PC-3 (cell line): ENCODE measurements at regions not wholly inside any gene's neighbourhood (a gene's known extent, or its start where the extent isn't known, plus 50 kb on each side); places are given as distances from the start of the nearest gene placed in this dataset.

Source experiments
- CTCF ChIP-seq: fragments of 300-600 bp; sonication (generic); conservative IDR thresholded peaks from 2 replicates; pipeline ENCODE4 v1.5.1; 2017; ENCODE audit warnings: antibody characterized with exemption, low read depth, mild to moderate bottlenecking, low read length
- EZH2 ChIP-seq: fragments of 300-600 bp; sonication (generic); IDR thresholded peaks from one replicate; pipeline ENCODE4 v1.6.1; 2017; ENCODE audit warnings: antibody characterized with exemption, mild to moderate bottlenecking, low read length; ENCODE audit not compliant: unreplicated experiment
- EZH2phosphoT487 ChIP-seq: fragments of 300-600 bp; sonication (generic); IDR thresholded peaks from 2 replicates; pipeline ENCODE4 v1.6.1; 2018; ENCODE audit warnings: mild to moderate bottlenecking, antibody characterized with exemption, low read length, borderline replicate concordance

- no peak for TF ChIP-seq CTCF
- no peak for TF ChIP-seq EZH2
- TF ChIP-seq EZH2phosphoT487 = no peak
Measured at GRCh38 chr3:194858382-194858781, 172.7 kb downstream of the FAM43A start.
